NCI-H226 (cell line): ENCODE measurements at regions not wholly inside any gene's neighbourhood (a gene's known extent, or its start where the extent isn't known, plus 50 kb on each side); places are given as distances from the start of the nearest gene placed in this dataset.
"Not testable (repeated sequence)": the region's sequence is repeated elsewhere in the genome, so short reads cannot be mapped to it uniquely, and the experiment has no call there.

Experiments used
- DNase-seq: peaks from one replicate; pipeline ENCODE4 v3.0.0-alpha.2; 2015

DNA sequence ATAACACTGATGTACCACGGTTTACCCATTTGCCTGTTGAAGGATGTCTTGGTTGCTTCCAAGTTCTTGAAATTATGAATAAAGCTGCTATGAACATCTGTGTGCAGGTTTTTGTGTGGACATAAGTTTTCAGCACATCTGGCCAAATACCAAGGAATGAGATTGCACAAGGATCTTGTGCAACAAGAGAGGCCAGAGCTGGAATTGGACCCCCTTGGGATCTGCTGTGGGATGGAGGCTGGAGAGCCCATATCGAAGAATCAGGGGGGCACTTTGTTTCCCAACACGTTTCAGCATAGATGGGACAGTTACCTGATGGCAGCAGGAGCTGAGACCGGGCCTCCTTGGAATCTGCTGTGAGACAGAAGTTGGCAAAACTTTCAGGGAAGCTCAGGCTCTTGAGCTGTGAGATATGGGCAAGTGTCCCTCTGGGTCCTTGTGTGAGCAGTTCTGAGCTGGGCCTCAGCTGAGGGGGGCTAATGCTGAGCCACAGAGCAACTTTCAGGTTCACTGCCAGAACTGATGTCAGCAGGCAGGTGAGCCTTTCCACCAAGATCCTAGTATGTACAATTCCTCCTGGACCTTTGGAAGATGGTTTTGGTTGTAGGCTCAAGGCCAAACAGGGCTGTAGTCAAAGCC lies 115.2 kb upstream of the RAB18 start:
- no peak for DNase-seq

DNA sequence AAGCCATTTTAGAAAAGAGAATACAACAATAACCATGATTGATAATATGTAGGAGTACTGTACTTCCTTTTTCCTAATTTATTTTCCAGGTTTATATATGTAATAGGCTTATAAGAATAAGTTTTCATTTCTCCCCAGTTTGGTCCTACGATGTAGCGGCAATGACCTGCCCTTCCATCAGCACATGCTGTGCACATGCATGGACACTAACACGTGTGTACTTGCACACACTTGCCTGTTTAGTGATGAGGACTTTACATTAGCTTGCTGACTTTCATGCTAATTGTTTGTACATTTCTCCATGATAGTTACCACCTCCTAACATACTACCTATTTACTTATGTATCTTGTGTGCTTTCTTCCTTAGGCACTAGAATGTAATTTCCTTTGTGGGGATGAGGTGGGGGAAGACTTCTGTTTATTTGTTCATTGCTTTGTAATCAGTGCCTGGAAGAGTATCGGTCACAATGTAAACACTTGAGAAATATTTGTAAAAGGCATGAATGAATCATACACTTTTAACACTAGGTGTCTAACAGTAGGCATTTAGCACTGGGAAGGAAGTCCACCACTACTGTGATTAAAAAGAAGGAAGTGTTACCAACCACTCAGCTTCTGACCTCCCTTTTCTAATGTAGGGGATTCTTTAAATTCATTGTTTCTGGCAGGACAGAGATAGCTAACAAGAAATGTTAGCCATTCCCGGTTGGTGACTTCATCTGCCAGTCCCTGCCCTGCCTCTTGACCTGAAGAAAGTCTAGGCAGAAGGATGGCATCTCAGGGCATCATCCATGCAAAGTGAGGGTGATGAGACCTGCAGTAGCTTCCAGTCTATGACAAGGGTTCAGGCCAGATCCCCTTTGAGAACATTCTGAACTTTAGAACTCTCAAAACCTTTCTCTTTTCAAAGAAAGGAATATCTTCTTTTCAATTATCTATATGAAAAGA lies 120.2 kb upstream of the RAB18 start:
- peak; percentile 14 for DNase-seq

DNA sequence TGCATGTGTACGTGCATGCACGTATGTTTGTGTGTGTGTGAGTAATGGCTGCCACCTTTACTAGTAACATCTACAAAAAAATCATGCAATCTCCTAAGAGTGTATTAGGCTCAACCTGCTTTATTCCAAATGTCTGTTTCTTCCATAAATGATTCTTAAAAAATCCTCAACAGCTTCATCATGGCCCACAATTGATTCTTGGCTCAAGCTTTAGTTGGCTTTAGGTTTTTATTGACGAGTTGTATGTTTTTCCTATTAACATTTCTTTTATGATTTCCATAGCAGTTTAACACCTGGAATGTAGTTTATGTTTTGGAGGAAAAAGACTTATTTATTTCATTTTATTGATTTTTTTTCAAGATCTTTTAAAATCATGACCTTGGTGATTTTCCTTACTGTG lies 121.9 kb upstream of the RAB18 start:
- no peak for DNase-seq

DNA sequence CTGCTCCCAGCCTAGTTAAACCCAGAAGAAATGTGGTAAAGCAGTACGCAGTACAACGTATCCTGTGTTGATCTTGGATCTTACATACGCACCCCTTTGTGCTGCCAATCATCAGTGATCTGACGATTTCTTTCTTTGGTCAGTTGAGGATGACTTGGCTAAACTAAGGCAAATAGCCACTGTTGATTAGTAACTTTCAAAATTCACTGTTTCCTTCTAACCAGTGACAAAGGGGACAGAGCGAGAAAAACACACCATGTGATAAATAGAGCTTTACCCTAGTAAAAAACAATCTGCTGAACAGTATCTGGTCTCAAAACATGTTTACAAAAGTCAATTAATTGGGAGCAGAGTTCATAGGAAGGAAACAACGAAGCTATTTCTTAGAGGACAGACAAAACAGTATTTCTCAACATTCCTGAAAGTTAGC lies 123.2 kb upstream of the RAB18 start:
- no peak for DNase-seq

DNA sequence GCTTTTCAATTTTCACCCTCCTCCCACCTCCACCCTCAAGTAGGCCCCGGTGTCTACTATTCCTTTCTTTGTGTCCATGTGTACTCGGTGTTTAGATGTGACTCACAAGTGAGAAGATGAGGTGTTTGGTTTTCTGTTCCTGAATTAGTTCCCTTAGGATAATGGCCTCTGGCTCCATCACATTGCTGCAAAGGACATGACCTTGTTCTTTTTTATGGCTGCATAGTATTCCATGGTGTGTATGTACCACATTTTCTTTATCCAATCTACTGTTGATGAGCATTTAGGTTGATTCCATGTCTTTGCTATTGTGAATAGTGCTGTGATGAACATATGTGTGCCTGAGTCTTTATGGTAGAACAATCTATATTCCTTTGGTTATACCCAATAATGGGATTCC lies 125.1 kb upstream of the RAB18 start:
- DNase-seq: not testable (repeated sequence)

DNA sequence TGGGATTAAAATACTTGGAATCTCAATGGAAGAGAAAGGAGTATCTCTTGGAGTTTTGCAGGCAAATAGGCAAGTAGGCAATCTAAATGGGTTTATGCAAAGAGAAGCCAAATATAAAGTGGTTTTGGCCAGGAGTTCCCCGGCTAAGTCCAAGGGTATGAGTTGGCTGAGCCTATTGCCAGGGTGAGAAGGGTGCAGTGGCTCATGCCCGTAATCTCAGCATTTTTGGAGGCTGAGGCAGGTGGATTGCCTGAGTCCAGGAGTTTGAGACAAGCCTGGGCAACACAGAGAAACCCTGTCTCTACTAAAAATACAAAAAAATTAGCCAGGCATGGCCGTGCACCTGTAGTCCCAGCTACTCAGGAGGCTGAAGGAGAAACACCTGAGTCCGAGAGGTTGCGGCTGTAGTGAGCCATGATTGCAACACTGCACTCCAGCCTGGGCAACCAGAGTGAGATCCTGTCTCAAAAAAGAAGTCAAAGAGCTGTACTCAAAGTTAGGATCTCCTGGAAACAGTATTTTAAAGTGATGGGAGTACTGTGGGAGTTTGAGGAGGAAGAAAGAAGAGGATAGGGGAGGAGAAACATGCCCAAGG lies 130.4 kb upstream of the RAB18 start:
- DNase-seq: no peak

GRCh38 chr10:27372095-27372494 lies 131.5 kb upstream of the ACBD5 start:
- no peak for DNase-seq

DNA sequence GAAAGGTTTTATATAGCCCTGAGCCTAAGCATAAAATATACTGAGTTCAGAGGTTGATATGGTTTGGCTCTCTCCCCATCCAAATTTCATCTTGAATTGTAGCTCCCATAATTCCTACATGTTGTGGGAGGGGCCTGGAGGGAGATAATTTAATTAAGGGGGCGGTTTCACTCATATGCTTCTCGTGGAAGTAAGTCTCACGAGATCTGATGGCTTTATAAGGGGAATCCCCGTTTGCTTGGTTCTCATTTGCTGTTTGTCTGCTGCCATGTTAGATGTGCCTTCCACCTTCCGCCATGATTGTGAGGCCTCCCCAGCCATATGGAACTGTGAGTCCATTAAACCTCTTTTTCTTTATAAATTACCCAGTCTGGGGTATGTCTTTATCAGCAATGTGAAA lies 130.8 kb upstream of the ACBD5 start:
- not testable (repeated sequence) for DNase-seq

GRCh38 chr10:27369880-27370279 lies 129.3 kb upstream of the ACBD5 start:
- DNase-seq: no peak

DNA sequence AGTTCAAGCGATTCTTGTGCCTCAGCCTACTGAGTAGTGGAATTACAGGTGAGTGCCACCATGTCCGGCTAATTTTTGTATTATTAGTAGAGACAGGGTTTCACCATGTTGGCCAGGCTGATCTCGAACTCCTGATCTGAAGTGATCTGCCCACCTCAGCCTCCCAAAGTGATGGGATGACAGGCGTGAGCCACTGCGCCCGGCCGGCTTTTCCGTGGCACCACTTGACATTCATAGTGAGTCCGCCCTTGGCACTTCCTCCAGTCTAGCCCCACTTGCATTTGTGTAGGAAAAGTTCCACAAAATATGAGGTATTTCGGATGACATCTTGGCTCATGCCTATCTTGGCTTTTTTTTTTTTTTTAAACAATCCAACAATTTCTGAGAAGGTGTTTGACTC lies 128.1 kb upstream of the ACBD5 start:
- DNase-seq: no peak

GRCh38 chr10:27366769-27367168 lies 126.2 kb upstream of the ACBD5 start:
- DNase-seq: no peak

- DNase-seq: no peak
These were observed 123.4 kb upstream of the ACBD5 start for GRCh38 chr10:27364028-27364427.

DNA sequence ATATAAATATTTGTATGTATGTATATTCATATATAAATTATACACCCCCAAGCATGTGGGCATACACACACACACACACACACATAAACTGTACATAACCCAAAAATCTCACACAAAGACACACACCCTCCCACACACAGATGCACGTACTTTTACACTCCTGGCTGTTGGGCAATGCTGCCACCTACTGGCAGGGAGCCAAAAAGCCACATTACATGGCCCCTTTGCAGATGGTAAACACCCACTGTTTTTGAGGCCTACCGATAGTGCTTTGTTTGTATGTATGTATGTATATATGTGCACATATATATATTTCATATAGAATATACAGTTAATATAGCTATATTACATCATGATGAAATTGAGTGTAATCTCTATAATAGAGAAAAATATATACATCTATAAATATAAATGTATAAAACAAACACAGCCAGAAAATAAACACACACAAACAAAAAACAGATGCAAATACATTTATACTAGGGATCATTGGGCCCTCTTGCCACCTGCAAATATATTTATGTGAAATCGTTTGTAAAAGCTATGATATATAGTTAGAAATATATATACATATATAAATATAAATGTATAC lies 120.1 kb upstream of the ACBD5 start:
- DNase-seq: peak; percentile 52

- no peak for DNase-seq
These were observed 119.3 kb upstream of the ACBD5 start for GRCh38 chr10:27359792-27360355.

GRCh38 chr10:27356738-27357137 lies 116.1 kb upstream of the ACBD5 start:
- no peak for DNase-seq

DNA sequence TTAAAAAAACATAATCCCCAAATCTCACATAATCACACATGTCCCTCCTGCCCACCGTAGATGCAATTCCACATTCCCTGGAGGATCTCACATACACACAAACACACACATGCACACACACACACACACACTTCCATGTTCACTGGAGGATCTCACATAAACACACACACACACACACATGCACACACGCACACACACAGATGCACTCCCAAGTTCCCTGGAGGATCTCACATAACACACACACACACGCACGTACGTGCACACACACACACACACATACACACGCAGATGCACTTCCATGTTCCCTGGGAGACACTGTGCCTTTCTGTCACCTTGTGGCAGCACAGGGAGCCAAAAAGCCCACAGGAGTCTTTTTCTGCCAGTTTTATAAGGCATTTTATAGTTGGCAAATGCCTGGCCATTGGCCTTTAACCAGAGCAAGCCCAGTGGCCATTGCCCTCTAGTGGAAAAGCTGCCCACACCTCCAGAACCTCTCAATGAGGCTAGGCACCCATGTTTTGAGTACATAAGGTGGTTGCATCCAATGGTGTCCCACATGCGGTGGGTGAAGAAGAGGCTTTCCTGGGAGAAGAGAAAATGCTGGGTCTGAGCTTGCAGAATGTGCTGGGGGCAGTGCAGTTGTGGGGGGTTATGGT lies 115.4 kb upstream of the ACBD5 start:
- no peak for DNase-seq

GRCh38 chr10:27354643-27355270 lies 114.2 kb upstream of the ACBD5 start:
- DNase-seq: not testable (repeated sequence)

GRCh38 chr10:27354100-27354499 lies 113.5 kb upstream of the ACBD5 start:
- DNase-seq: not testable (repeated sequence)

- no peak for DNase-seq
These were observed 109.4 kb upstream of the ACBD5 start for GRCh38 chr10:27349987-27350386.

DNA sequence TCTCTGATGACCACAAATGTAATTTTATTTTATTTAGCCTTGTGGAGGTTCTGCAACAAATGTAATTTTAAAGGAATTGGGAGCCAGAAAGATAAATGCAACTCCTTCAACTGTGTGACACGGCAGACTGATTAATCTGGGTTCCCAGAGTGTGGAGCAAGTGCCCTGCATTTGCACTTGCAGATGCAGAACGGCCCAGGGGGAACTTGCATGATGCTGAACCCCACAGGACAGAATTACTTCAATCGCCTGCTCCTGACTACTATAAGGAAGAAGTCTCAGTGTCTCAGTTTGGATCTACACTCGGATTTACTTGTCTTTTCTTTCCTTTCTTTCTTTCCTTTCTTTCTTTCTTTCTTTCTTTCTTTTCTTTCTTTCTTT lies 107.2 kb upstream of the ACBD5 start:
- not testable (repeated sequence) for DNase-seq

DNA sequence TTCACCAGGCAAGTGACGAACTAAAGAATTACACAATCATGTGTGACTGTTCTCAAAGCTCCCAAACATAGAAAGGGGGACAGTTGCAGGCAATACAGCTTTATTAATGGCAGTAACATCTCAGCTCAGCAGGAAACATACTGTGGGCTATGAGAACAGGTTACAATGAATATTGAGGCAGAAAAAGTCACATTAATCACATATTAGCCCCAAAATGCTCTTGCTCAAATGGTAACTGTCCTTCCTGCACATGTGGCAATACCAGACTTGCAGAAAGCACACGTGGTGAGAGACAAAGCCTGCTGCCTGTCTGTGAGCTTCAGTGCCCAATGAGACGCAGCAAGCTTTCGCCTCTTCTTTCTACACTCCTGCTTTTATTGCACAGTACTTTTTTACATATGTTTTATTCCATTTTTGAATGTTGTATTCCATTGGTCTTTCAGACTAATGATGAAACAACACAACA lies 104.9 kb upstream of the ACBD5 start:
- no peak for DNase-seq
